ENCODE measurements at regions not wholly inside any gene's neighbourhood (a gene's known extent, or its start where the extent isn't known, plus 50 kb on each side); places are given as distances from the start of the nearest gene placed in this dataset.

- Histone ChIP-seq H3K79me2 (ENCODE audit: insufficient read depth, low read length) (no peaks in the 10 kb centered on the region), H3K4me1 (ENCODE audit: insufficient read depth, low read length, poor library complexity, severe bottlenecking) (no peaks in the 10 kb centered on the region), H3K9ac (ENCODE audit: low read depth, low read length, poor library complexity, severe bottlenecking) (no peak overlapping the region), H3K4me3 (ENCODE audit: low read length, poor library complexity, severe bottlenecking) (no peak overlapping the region), H4K20me1 (ENCODE audit: insufficient read depth, low read length, poor library complexity, severe bottlenecking) (no peaks in the 10 kb centered on the region), H3K27me3 (ENCODE audit: insufficient read depth, low read length, poor library complexity, severe bottlenecking) (no peaks in the 10 kb centered on the region), H3F3A (ENCODE audit: low read depth) (no peaks in the 10 kb centered on the region), H3K9me3 (ENCODE audit: insufficient read depth, low read depth, low read length) (no peaks in the 10 kb centered on the region), H3K36me3 (ENCODE audit: insufficient read depth, low read length) (no peaks in the 10 kb centered on the region), H2AFZ (ENCODE audit: low read length) (no peak overlapping the region), H3K9me2 (replicated peaks; ENCODE audit: low read depth, low read length) (no peaks in the 10 kb centered on the region), H3K4me2 (ENCODE audit: low read depth, low read length, poor library complexity, severe bottlenecking) (no peak overlapping the region)
- no peak for TF ChIP-seq EZH2phosphoT487 (IDR thresholded peaks at IDR 0.05; ENCODE audit: borderline replicate concordance)
- TF ChIP-seq CTCF (conservative IDR thresholded peaks at IDR 0.05; ENCODE audit: low read length): no peak
Observed at GRCh38 chr14:103221781-103222358, 98.6 kb downstream of the TNFAIP2 start.

- Histone ChIP-seq H3K9ac (ENCODE audit: low read depth, low read length, poor library complexity, severe bottlenecking) (no peak overlapping the region), H3K36me3 (ENCODE audit: insufficient read depth, low read length) (no peaks in the 10 kb centered on the region), H3K4me2 (ENCODE audit: low read depth, low read length, poor library complexity, severe bottlenecking) (no peak overlapping the region), H3K4me1 (ENCODE audit: insufficient read depth, low read length, poor library complexity, severe bottlenecking) (no peaks in the 10 kb centered on the region), H4K20me1 (ENCODE audit: insufficient read depth, low read length, poor library complexity, severe bottlenecking) (no peaks in the 10 kb centered on the region), H3K4me3 (ENCODE audit: low read length, poor library complexity, severe bottlenecking) (no peak overlapping the region), H3F3A (ENCODE audit: low read depth) (no peaks in the 10 kb centered on the region), H3K27me3 (ENCODE audit: insufficient read depth, low read length, poor library complexity, severe bottlenecking) (no peaks in the 10 kb centered on the region), H3K9me2 (replicated peaks; ENCODE audit: low read depth, low read length) (no peaks in the 10 kb centered on the region), H2AFZ (ENCODE audit: low read length) (no peak overlapping the region), H3K9me3 (ENCODE audit: insufficient read depth, low read depth, low read length) (no peaks in the 10 kb centered on the region), H3K79me2 (ENCODE audit: insufficient read depth, low read length) (no peaks in the 10 kb centered on the region)
- TF ChIP-seq EZH2phosphoT487 (IDR thresholded peaks at IDR 0.05; ENCODE audit: borderline replicate concordance): no peak
- no peak for TF ChIP-seq CTCF (conservative IDR thresholded peaks at IDR 0.05; ENCODE audit: low read length)
Observed at GRCh38 chr14:103223818-103224352, 100.6 kb downstream of the TNFAIP2 start.

GRCh38 chr14:103225062-103225461, 101.8 kb downstream of the TNFAIP2 start:
- no peaks in the 10 kb centered on the region for H3K4me1 ChIP-seq (ENCODE audit: insufficient read depth, low read length, poor library complexity, severe bottlenecking)
- H4K20me1 ChIP-seq (ENCODE audit: insufficient read depth, low read length, poor library complexity, severe bottlenecking): no peaks in the 10 kb centered on the region
- no peaks in the 10 kb centered on the region for H3K27me3 ChIP-seq (ENCODE audit: insufficient read depth, low read length, poor library complexity, severe bottlenecking)
- no peaks in the 10 kb centered on the region for H3K36me3 ChIP-seq (ENCODE audit: insufficient read depth, low read length)
- no peak for TF ChIP-seq CTCF (conservative IDR thresholded peaks at IDR 0.05; ENCODE audit: low read length)
- no peak for TF ChIP-seq EZH2phosphoT487 (IDR thresholded peaks at IDR 0.05; ENCODE audit: borderline replicate concordance)
- no peak overlapping the region for H3K4me2 ChIP-seq (ENCODE audit: low read depth, low read length, poor library complexity, severe bottlenecking)
- H3K9me3 ChIP-seq (ENCODE audit: insufficient read depth, low read depth, low read length): no peaks in the 10 kb centered on the region
- no peaks in the 10 kb centered on the region for H3K9me2 ChIP-seq (replicated peaks; ENCODE audit: low read depth, low read length)
- no peaks in the 10 kb centered on the region for H3F3A ChIP-seq (ENCODE audit: low read depth)
- H3K9ac ChIP-seq (ENCODE audit: low read depth, low read length, poor library complexity, severe bottlenecking): no peak overlapping the region
- no peak overlapping the region for H3K4me3 ChIP-seq (ENCODE audit: low read length, poor library complexity, severe bottlenecking)
- no peaks in the 10 kb centered on the region for H3K79me2 ChIP-seq (ENCODE audit: insufficient read depth, low read length)
- H2AFZ ChIP-seq (ENCODE audit: low read length): no peak overlapping the region
